ENCODE measurements at regions not wholly inside any gene's neighbourhood (a gene's known extent, or its start where the extent isn't known, plus 50 kb on each side); places are given as distances from the start of the nearest gene placed in this dataset.

- TF ChIP-seq CHD7 (IDR thresholded peaks at IDR 0.05; ENCODE audit: insufficient replicate concordance, low read length) (no peak), USF2 (IDR thresholded peaks at IDR 0.05; ENCODE audit: low read length) (no peak), CHD1 (IDR thresholded peaks at IDR 0.05; ENCODE audit: low read depth, low read length) (no peak), SIRT6 (IDR thresholded peaks at IDR 0.05; ENCODE audit: low read length) (no peak), SUZ12 (IDR thresholded peaks at IDR 0.05; ENCODE audit: low read length) (no peak), SRF (IDR thresholded peaks at IDR 0.05; ENCODE audit: low read depth, low read length) (no peak), RNF2 (IDR thresholded peaks at IDR 0.05; ENCODE audit: borderline replicate concordance, low read depth, low read length, missing control alignments, poor library complexity, severe bottlenecking) (no peak), TAF1 (IDR thresholded peaks at IDR 0.05; ENCODE audit: low read depth, low read length) (no peak), TBP (IDR thresholded peaks at IDR 0.05; ENCODE audit: low read depth, low read length) (no peak), KDM5A (IDR thresholded peaks at IDR 0.05; ENCODE audit: low read length) (no peak)
Measured at GRCh38 chr15:25175033-25175788, 220.4 kb downstream of the SNRPN start (continued).
